CD4-positive, alpha-beta T cell treated with Interleukin-15 for 4 hours (primary cell): ENCODE measurements at regions not wholly inside any gene's neighbourhood (a gene's known extent, or its start where the extent isn't known, plus 50 kb on each side); places are given as distances from the start of the nearest gene placed in this dataset.
A peak's percentile ranks its signal among the peaks of the same experiment; 100 is the strongest.

ENCODE experiments used
- DNase-seq: peaks from one replicate; pipeline ENCODE4 v3.0.0-alpha.2; 2020; ENCODE audit warnings: low spot score

- peak; percentile 72 for DNase-seq
Measured at GRCh38 chr22:42180349-42180842, 49.8 kb upstream of the CYP2D6 start.
